ENCODE measurements at regions not wholly inside any gene's neighbourhood (a gene's known extent, or its start where the extent isn't known, plus 50 kb on each side); places are given as distances from the start of the nearest gene placed in this dataset.

DNA sequence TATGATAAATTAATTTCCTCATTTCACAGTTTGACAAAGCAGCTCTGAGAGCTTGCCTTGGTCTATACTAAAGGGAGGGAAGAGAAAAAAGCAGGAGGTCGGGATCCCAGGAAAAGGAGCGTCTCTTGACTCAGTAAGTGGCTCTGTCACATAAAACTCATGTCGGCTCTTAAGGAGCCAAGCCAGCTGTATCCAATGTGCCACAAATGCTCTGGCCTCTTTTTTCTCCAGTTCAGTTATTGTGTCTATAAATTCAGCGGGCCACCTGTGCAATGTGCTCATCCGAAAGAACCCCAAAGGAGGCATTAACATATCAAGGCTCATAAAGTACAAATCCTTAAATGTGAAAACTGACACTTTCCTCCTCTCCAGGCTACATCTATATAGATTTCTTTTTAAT is 337.7 kb upstream of the FAM241A start:
- DNase-seq (no peak), ATAC-seq (ENCODE audit: low read depth) (no peak)
- Histone ChIP-seq H3K4me3 (ENCODE audit: control extremely low read depth in 1 of 5, extremely low read depth in 1 of 5, insufficient read depth in 1 of 5, low read depth in 2 of 5, low read length in 4 of 5) (no peak overlapping the region), H3K27me3 (replicated peaks in 1 of 4; ENCODE audit: control extremely low read depth in 1 of 4, control insufficient read depth in 3 of 4, insufficient read depth in 4 of 4, low read length in 3 of 4) (no peaks in the 10 kb centered on the region), H3K36me3 (replicated peaks in 1 of 2; ENCODE audit: control extremely low read depth in 1 of 2, control insufficient read depth in 1 of 2, extremely low read depth in 1 of 2, insufficient read depth in 2 of 2, low read length in 1 of 2) (no peaks in the 10 kb centered on the region), H3K9me3 (ENCODE audit: control extremely low read depth in 1 of 3, control insufficient read depth in 2 of 3, insufficient read depth in 1 of 3, low read length in 2 of 3) (peaks cover 0 to 3% (median 0%) of the 10 kb centered on the region in 3 donors), H3K4me1 (ENCODE audit: control insufficient read depth in 2 of 2, insufficient read depth in 2 of 2, low read length in 2 of 2) (no peaks in the 10 kb centered on the region), H3K79me2 (ENCODE audit: control insufficient read depth, insufficient read depth, low read length) (no peaks in the 10 kb centered on the region), H3K4me2 (replicated peaks; ENCODE audit: low read depth, low read length, poor library complexity, severe bottlenecking) (no peak overlapping the region), H4K20me1 (ENCODE audit: control insufficient read depth, insufficient read depth, low read length, poor library complexity, severe bottlenecking) (no peaks in the 10 kb centered on the region), H3K27ac (ENCODE audit: low read length in 2 of 2) (no peak overlapping the region), H3K9ac (ENCODE audit: low read length) (no peak overlapping the region), H2AFZ (ENCODE audit: insufficient read depth, low read depth, low read length, poor library complexity, severe bottlenecking) (no peak overlapping the region)
- ChIA-PET POLR2A (no interaction called here), CTCF (no interaction called here)
- H3K27me3 Mint-ChIP-seq = no peaks in the 10 kb centered on the region
- intact Hi-C loops (cut with micrococcal nuclease) = no loop called here
- H3K4me3 Mint-ChIP-seq = no peak overlapping the region
- no peaks in the 10 kb centered on the region for H3K4me1 Mint-ChIP-seq
- TF ChIP-seq EZH2 (IDR thresholded peaks at IDR 0.05; ENCODE audit: borderline replicate concordance, insufficient read depth, low read depth, low read length, poor library complexity, severe bottlenecking) = no peak
- TF ChIP-seq, protein P1, sequence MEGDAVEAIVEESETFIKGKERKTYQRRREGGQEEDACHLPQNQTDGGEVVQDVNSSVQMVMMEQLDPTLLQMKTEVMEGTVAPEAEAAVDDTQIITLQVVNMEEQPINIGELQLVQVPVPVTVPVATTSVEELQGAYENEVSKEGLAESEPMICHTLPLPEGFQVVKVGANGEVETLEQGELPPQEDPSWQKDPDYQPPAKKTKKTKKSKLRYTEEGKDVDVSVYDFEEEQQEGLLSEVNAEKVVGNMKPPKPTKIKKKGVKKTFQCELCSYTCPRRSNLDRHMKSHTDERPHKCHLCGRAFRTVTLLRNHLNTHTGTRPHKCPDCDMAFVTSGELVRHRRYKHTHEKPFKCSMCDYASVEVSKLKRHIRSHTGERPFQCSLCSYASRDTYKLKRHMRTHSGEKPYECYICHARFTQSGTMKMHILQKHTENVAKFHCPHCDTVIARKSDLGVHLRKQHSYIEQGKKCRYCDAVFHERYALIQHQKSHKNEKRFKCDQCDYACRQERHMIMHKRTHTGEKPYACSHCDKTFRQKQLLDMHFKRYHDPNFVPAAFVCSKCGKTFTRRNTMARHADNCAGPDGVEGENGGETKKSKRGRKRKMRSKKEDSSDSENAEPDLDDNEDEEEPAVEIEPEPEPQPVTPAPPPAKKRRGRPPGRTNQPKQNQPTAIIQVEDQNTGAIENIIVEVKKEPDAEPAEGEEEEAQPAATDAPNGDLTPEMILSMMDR (IDR thresholded peaks at IDR 0.05) = no peak
- no peak overlapping the region for H3K27ac Mint-ChIP-seq
- whole genome bisulfite sequencing (ENCODE audit: insufficient coverage) = 97% methylated on average over 3 of the region's 5 CpGs
- H3K9me3 Mint-ChIP-seq (ENCODE audit: insufficient read depth) = no peaks in the 10 kb centered on the region

- H3K27ac ChIP-seq (ENCODE audit: low read length in 2 of 2) = no peak overlapping the region
- no peaks in the 10 kb centered on the region for H3K79me2 ChIP-seq (ENCODE audit: control insufficient read depth, insufficient read depth, low read length)
- H4K20me1 ChIP-seq (ENCODE audit: control insufficient read depth, insufficient read depth, low read length, poor library complexity, severe bottlenecking) = no peaks in the 10 kb centered on the region
- no peak overlapping the region for H3K4me3 Mint-ChIP-seq
- ATAC-seq (ENCODE audit: low read depth) (no peak), DNase-seq (no peak)
- H3K4me2 ChIP-seq (replicated peaks; ENCODE audit: low read depth, low read length, poor library complexity, severe bottlenecking) = no peak overlapping the region
- H2AFZ ChIP-seq (ENCODE audit: insufficient read depth, low read depth, low read length, poor library complexity, severe bottlenecking) = no peak overlapping the region
- no CpG with 5 or more reads among the region's 2 CpGs for WGBS (ENCODE audit: insufficient coverage)
- no peak overlapping the region for H3K4me3 ChIP-seq (ENCODE audit: control extremely low read depth in 1 of 5, extremely low read depth in 1 of 5, insufficient read depth in 1 of 5, low read depth in 2 of 5, low read length in 4 of 5)
- intact Hi-C loops (cut with micrococcal nuclease) = no loop called here
- no peaks in the 10 kb centered on the region for H3K4me1 ChIP-seq (ENCODE audit: control insufficient read depth in 2 of 2, insufficient read depth in 2 of 2, low read length in 2 of 2)
- H3K36me3 ChIP-seq (replicated peaks in 1 of 2; ENCODE audit: control extremely low read depth in 1 of 2, control insufficient read depth in 1 of 2, extremely low read depth in 1 of 2, insufficient read depth in 2 of 2, low read length in 1 of 2) = no peaks in the 10 kb centered on the region
- H3K27ac Mint-ChIP-seq = no peak overlapping the region
- H3K27me3 Mint-ChIP-seq = no peaks in the 10 kb centered on the region
- H3K27me3 ChIP-seq (replicated peaks in 1 of 4; ENCODE audit: control extremely low read depth in 1 of 4, control insufficient read depth in 3 of 4, insufficient read depth in 4 of 4, low read length in 3 of 4) = no peaks in the 10 kb centered on the region
- ChIA-PET POLR2A (no interaction called here), CTCF (no interaction called here)
- H3K9me3 Mint-ChIP-seq (ENCODE audit: insufficient read depth) = no peaks in the 10 kb centered on the region
- no peak for TF ChIP-seq EZH2 (IDR thresholded peaks at IDR 0.05; ENCODE audit: borderline replicate concordance, insufficient read depth, low read depth, low read length, poor library complexity, severe bottlenecking)
- TF ChIP-seq, protein P1 (IDR thresholded peaks at IDR 0.05) = no peak
- peaks cover 0 to 3% (median 0%) of the 10 kb centered on the region in 3 donors for H3K9me3 ChIP-seq (ENCODE audit: control extremely low read depth in 1 of 3, control insufficient read depth in 2 of 3, insufficient read depth in 1 of 3, low read length in 2 of 3)
- H3K4me1 Mint-ChIP-seq = no peaks in the 10 kb centered on the region
- no peak overlapping the region for H3K9ac ChIP-seq (ENCODE audit: low read length)
Measured at GRCh38 chr4:111808174-111808573, 337.1 kb upstream of the FAM241A start.

Data from B cell (primary cell).